ENCODE measurements at regions not wholly inside any gene's neighbourhood (a gene's known extent, or its start where the extent isn't known, plus 50 kb on each side); places are given as distances from the start of the nearest gene placed in this dataset.

GRCh38 chr14:58912799-58913432 is 275.2 kb downstream of the DACT1 start:
- no peak for TF ChIP-seq CTCF (IDR thresholded peaks at IDR 0.05; ENCODE audit: insufficient read depth, low read length, poor library complexity, severe bottlenecking)
- Histone ChIP-seq H3K36me3 (ENCODE audit: control insufficient read depth, insufficient read depth, low read length) (no peaks in the 10 kb centered on the region), H3K4me3 (replicated peaks; ENCODE audit: low read depth, low read length) (no peak overlapping the region), H3K27me3 (replicated peaks; ENCODE audit: control insufficient read depth, insufficient read depth, low read length) (no peaks in the 10 kb centered on the region)
- no peak for DNase-seq (ENCODE audit: extremely low read depth, insufficient read length)

- no peak for TF ChIP-seq CTCF (IDR thresholded peaks at IDR 0.05; ENCODE audit: insufficient read depth, low read length, poor library complexity, severe bottlenecking)
- Histone ChIP-seq H3K36me3 (ENCODE audit: control insufficient read depth, insufficient read depth, low read length) (no peaks in the 10 kb centered on the region), H3K27me3 (replicated peaks; ENCODE audit: control insufficient read depth, insufficient read depth, low read length) (no peaks in the 10 kb centered on the region), H3K4me3 (replicated peaks; ENCODE audit: low read depth, low read length) (no peak overlapping the region)
- DNase-seq (ENCODE audit: extremely low read depth, insufficient read length) = no peak
Observed at GRCh38 chr14:58914279-58914855, 274.1 kb upstream of the DAAM1 start.

- no peak for DNase-seq (ENCODE audit: extremely low read depth, insufficient read length)
- H3K4me3 ChIP-seq (replicated peaks; ENCODE audit: low read depth, low read length) = no peak overlapping the region
- no peaks in the 10 kb centered on the region for H3K36me3 ChIP-seq (ENCODE audit: control insufficient read depth, insufficient read depth, low read length)
- no peaks in the 10 kb centered on the region for H3K27me3 ChIP-seq (replicated peaks; ENCODE audit: control insufficient read depth, insufficient read depth, low read length)
- TF ChIP-seq CTCF (IDR thresholded peaks at IDR 0.05; ENCODE audit: insufficient read depth, low read length, poor library complexity, severe bottlenecking) = no peak
Observed at GRCh38 chr14:58915646-58916045, 272.8 kb upstream of the DAAM1 start.

GRCh38 chr14:58918066-58918738 is 270.3 kb upstream of the DAAM1 start:
- H3K4me3 ChIP-seq (replicated peaks; ENCODE audit: low read depth, low read length) = no peak overlapping the region
- no peaks in the 10 kb centered on the region for H3K36me3 ChIP-seq (ENCODE audit: control insufficient read depth, insufficient read depth, low read length)
- no peaks in the 10 kb centered on the region for H3K27me3 ChIP-seq (replicated peaks; ENCODE audit: control insufficient read depth, insufficient read depth, low read length)
- no peak for TF ChIP-seq CTCF (IDR thresholded peaks at IDR 0.05; ENCODE audit: insufficient read depth, low read length, poor library complexity, severe bottlenecking)
- no peak for DNase-seq (ENCODE audit: extremely low read depth, insufficient read length)

GRCh38 chr14:58919217-58919616 is 269.2 kb upstream of the DAAM1 start:
- no peak for DNase-seq (ENCODE audit: extremely low read depth, insufficient read length)
- no peak for TF ChIP-seq CTCF (IDR thresholded peaks at IDR 0.05; ENCODE audit: insufficient read depth, low read length, poor library complexity, severe bottlenecking)
- no peaks in the 10 kb centered on the region for H3K36me3 ChIP-seq (ENCODE audit: control insufficient read depth, insufficient read depth, low read length)
- no peak overlapping the region for H3K4me3 ChIP-seq (replicated peaks; ENCODE audit: low read depth, low read length)
- H3K27me3 ChIP-seq (replicated peaks; ENCODE audit: control insufficient read depth, insufficient read depth, low read length) = no peaks in the 10 kb centered on the region
